GM21528 (cell line): ENCODE measurements at regions not wholly inside any gene's neighbourhood (a gene's known extent, or its start where the extent isn't known, plus 50 kb on each side); places are given as distances from the start of the nearest gene placed in this dataset.
"Not testable (repeated sequence)": the region's sequence is repeated elsewhere in the genome, so short reads cannot be mapped to it uniquely, and the experiment has no call there.

Source experiments
- ATAC-seq: cut with Tn5 transposase; IDR thresholded peaks from one replicate; pipeline ENCODE4 v1.9.1; 2021; ENCODE audit warnings: mild to moderate bottlenecking, moderate library complexity; ENCODE audit not compliant: unreplicated experiment, low FRiP score

- ATAC-seq, result no peak
Observed at GRCh38 chr6:90375681-90376439, 79.2 kb upstream of the BACH2 start.

- ATAC-seq, result no peak
Observed at GRCh38 chr6:90374201-90374600, 77.6 kb upstream of the BACH2 start.

- no peak for ATAC-seq
Observed at GRCh38 chr6:90372885-90373284, 76.2 kb upstream of the BACH2 start.

GRCh38 chr6:90372450-90372849 is 75.8 kb upstream of the BACH2 start:
- ATAC-seq, result no peak

GRCh38 chr6:90370493-90370959 is 73.9 kb upstream of the BACH2 start:
- ATAC-seq, result no peak

GRCh38 chr6:90369651-90370050 is 73.0 kb upstream of the BACH2 start:
- no peak for ATAC-seq

- peak; percentile 100 for ATAC-seq
Observed at GRCh38 chr6:90369024-90369519, 72.4 kb upstream of the BACH2 start.

GRCh38 chr6:90368601-90369000 is 72.0 kb upstream of the BACH2 start:
- no peak for ATAC-seq

- no peak for ATAC-seq
Observed at GRCh38 chr6:90368001-90368400, 71.4 kb upstream of the BACH2 start.

GRCh38 chr6:90365565-90366219 is 69.0 kb upstream of the BACH2 start:
- no peak for ATAC-seq

GRCh38 chr6:90365002-90365401 is 68.4 kb upstream of the BACH2 start:
- no peak for ATAC-seq

- ATAC-seq, result no peak
Observed at GRCh38 chr6:90364286-90364685, 67.6 kb upstream of the BACH2 start.

- ATAC-seq, result no peak
Observed at GRCh38 chr6:90362318-90362717, 65.7 kb upstream of the BACH2 start.

GRCh38 chr6:90361174-90361573 is 64.5 kb upstream of the BACH2 start:
- no peak for ATAC-seq

GRCh38 chr6:90358036-90358770 is 61.6 kb upstream of the BACH2 start:
- not testable (repeated sequence) for ATAC-seq

- no peak for ATAC-seq
Observed at GRCh38 chr6:90356012-90356421, 59.4 kb upstream of the BACH2 start.

- no peak for ATAC-seq
Observed at GRCh38 chr6:90354961-90355360, 58.3 kb upstream of the BACH2 start.

GRCh38 chr6:90351696-90352095 is 55.1 kb upstream of the BACH2 start:
- no peak for ATAC-seq

- no peak for ATAC-seq
Observed at GRCh38 chr6:90350689-90351554, 54.3 kb upstream of the BACH2 start.

GRCh38 chr6:90347411-90347851 is 50.8 kb upstream of the BACH2 start:
- ATAC-seq, result no peak
